IMR-90 (cell line): ENCODE measurements at regions not wholly inside any gene's neighbourhood (a gene's known extent, or its start where the extent isn't known, plus 50 kb on each side); places are given as distances from the start of the nearest gene placed in this dataset.

Experiments used
- ATAC-seq: fragments of 200-7000 bp; cut with Tn5 transposase; 2 replicates; pipeline ENCODE4 v1.9.1; 2020; ENCODE audit warnings: low read depth, mild to moderate bottlenecking, moderate library complexity
- BruUV-seq: library from RNA; stranded (reverse); fragments of 400-500 nt; replicated peaks from 2 replicates; lab custom pipeline; 2021; lab: Mats Ljungman, UMichigan
- CTCF ChIA-PET: fragments of 300-600 bp; formaldehyde crosslinking; extraction: SDS; loops from one replicate; lab custom pipeline; 2021; ENCODE audit warnings: antibody characterized with exemption; lab: Yijun Ruan, JAX
- POLR2A ChIA-PET: fragments of 300-600 bp; sonication (Branson Sonifier 250); formaldehyde crosslinking; loops from one replicate; lab custom pipeline; 2022; ENCODE audit warnings: antibody characterized with exemption; ENCODE audit not compliant: unreplicated experiment; lab: Charles Lee
- DNase-seq: peaks from one replicate; pipeline ENCODE4 v3.0.0; 2013
- H2AFZ ChIP-seq: replicated peaks from 2 replicates; pipeline ENCODE3; 2013; ENCODE audit warnings: low read length, mild to moderate bottlenecking; ENCODE audit not compliant: poor library complexity
- H2AK5ac ChIP-seq: 2 replicates; pipeline ENCODE4 v1.6.1; 2013; ENCODE audit warnings: low read depth, low read length, inconsistent platforms
- H2AK9ac ChIP-seq: replicated peaks from 2 replicates; pipeline ENCODE3; 2013; ENCODE audit warnings: mild to moderate bottlenecking, low read depth, low read length, moderate library complexity; ENCODE audit not compliant: poor library complexity
- H2BK120ac ChIP-seq: 2 replicates; pipeline ENCODE4 v1.6.1; 2013; ENCODE audit warnings: low read depth, low read length, inconsistent platforms
- H2BK15ac ChIP-seq: 3 replicates; pipeline ENCODE4 v1.6.1; 2013; ENCODE audit warnings: low read depth, low read length, inconsistent platforms
- H2BK20ac ChIP-seq: 2 replicates; pipeline ENCODE4 v1.6.1; 2013; ENCODE audit warnings: low read depth, mild to moderate bottlenecking, inconsistent platforms, low read length, moderate library complexity
- H2BK5ac ChIP-seq: 2 replicates; pipeline ENCODE4 v1.6.1; 2013; ENCODE audit warnings: mild to moderate bottlenecking, low read depth, low read length, inconsistent platforms; ENCODE audit not compliant: poor library complexity, severe bottlenecking
- H3K14ac ChIP-seq: replicated peaks from 2 replicates; pipeline ENCODE4 v1.6.1; 2013; ENCODE audit warnings: low read depth, low read length, inconsistent platforms
- H3K18ac ChIP-seq: 2 replicates; pipeline ENCODE4 v1.6.1; 2013; ENCODE audit warnings: low read depth, low read length, control low read depth
- H3K23ac ChIP-seq: 2 replicates; pipeline ENCODE4 v1.6.1; 2013; ENCODE audit warnings: low read depth, low read length, inconsistent platforms
- H3K27ac ChIP-seq: 2 replicates; pipeline ENCODE4 v1.5.1; 2013; ENCODE audit warnings: mild to moderate bottlenecking, control low read depth, low read length; ENCODE audit not compliant: insufficient read depth
- H3K27me3 ChIP-seq: 2 replicates; pipeline ENCODE4 v1.6.1; 2013; ENCODE audit warnings: low read length; ENCODE audit not compliant: control insufficient read depth, insufficient read depth
- H3K36me3 ChIP-seq: 2 replicates; pipeline ENCODE4 v1.6.1; 2013; ENCODE audit warnings: low read length, mixed read lengths; ENCODE audit not compliant: control insufficient read depth, insufficient read depth
- H3K4ac ChIP-seq: 2 replicates; pipeline ENCODE4 v1.6.1; 2013; ENCODE audit warnings: low read depth, low read length, inconsistent platforms
- H3K4me1 ChIP-seq: 2 replicates; pipeline ENCODE4 v1.6.1; 2013; ENCODE audit warnings: low read length, mixed read lengths; ENCODE audit not compliant: control insufficient read depth, insufficient read depth
- H3K4me2 ChIP-seq: 2 replicates; pipeline ENCODE4 v1.6.1; 2013; ENCODE audit warnings: low read depth, mild to moderate bottlenecking, control low read depth, low read length, moderate library complexity
- H3K4me3 ChIP-seq: 2 replicates; pipeline ENCODE4 v1.5.1; 2013; ENCODE audit warnings: low read depth, mild to moderate bottlenecking, control low read depth, low read length, moderate library complexity; ENCODE audit not compliant: insufficient read depth
- H3K56ac ChIP-seq: 2 replicates; pipeline ENCODE4 v1.6.1; 2013; ENCODE audit warnings: low read length, inconsistent platforms; ENCODE audit not compliant: insufficient read depth; ENCODE audit errors: extremely low read depth
- H3K79me1 ChIP-seq, 2 experiments: 2 replicates each; pipeline ENCODE4 v1.6.1; 2013; ENCODE audit warnings: low read length in 2 of 2, inconsistent platforms in 1 of 2, low read depth in 1 of 2
- H3K9ac ChIP-seq: 2 replicates; pipeline ENCODE4 v1.6.1; 2013; ENCODE audit warnings: low read depth, low read length, control low read depth
- H3K9me1 ChIP-seq: 2 replicates; pipeline ENCODE4 v1.6.1; 2013; ENCODE audit warnings: low read length, inconsistent platforms; ENCODE audit not compliant: insufficient read depth
- H3K9me3 ChIP-seq: 2 replicates; pipeline ENCODE4 v1.6.1; 2013; ENCODE audit warnings: low read length; ENCODE audit not compliant: control insufficient read depth, insufficient read depth
- H4K20me1 ChIP-seq: 2 replicates; pipeline ENCODE4 v1.6.1; 2013; ENCODE audit warnings: low read length, inconsistent platforms; ENCODE audit not compliant: insufficient read depth
- H4K5ac ChIP-seq: 2 replicates; pipeline ENCODE4 v1.6.1; 2013; ENCODE audit warnings: mild to moderate bottlenecking, low read depth, low read length, control low read depth
- H4K8ac ChIP-seq, 2 experiments: 2 replicates each; pipeline ENCODE4 v1.6.1; 2013; ENCODE audit warnings: low read depth in 2 of 2, low read length in 2 of 2, control low read depth in 1 of 2, inconsistent platforms in 1 of 2
- H4K91ac ChIP-seq: 2 replicates; pipeline ENCODE4 v1.6.1; 2013; ENCODE audit warnings: low read depth, low read length, inconsistent platforms; ENCODE audit not compliant: insufficient read depth
- MAZ ChIP-seq: IDR thresholded peaks from 2 replicates; pipeline ENCODE4 v1.6.1; 2012; ENCODE audit warnings: low read depth, mild to moderate bottlenecking, low read length, improper control_type of control experiment, moderate library complexity, borderline replicate concordance
- MXI1 ChIP-seq: IDR thresholded peaks from 2 replicates; pipeline ENCODE4 v1.6.1; 2012; ENCODE audit warnings: low read depth, mild to moderate bottlenecking, low read length, moderate library complexity, borderline replicate concordance
- RAD21 ChIP-seq: IDR thresholded peaks from 2 replicates; pipeline ENCODE4 v1.6.1; 2012; ENCODE audit warnings: low read length, improper control_type of control experiment
- RFX5 ChIP-seq: IDR thresholded peaks from 2 replicates; pipeline ENCODE4 v1.8.0; 2012; ENCODE audit warnings: low read depth, mild to moderate bottlenecking, low read length, moderate library complexity
- SMC3 ChIP-seq: fragments of 150-350 bp; IDR thresholded peaks from 2 replicates; pipeline ENCODE4 v1.6.1; 2016; ENCODE audit warnings: low read depth, mild to moderate bottlenecking, antibody characterized with exemption, low read length, moderate library complexity
- WGBS, 2 experiments: methylation state at CpG; one replicate each; pipeline versions ENCODE4 v1.1.5 to v1.1.7; 2013; ENCODE audit warnings: missing lambda C conversion rate in 2 of 2; ENCODE audit not compliant: insufficient read length in 1 of 2; ENCODE audit errors: extremely low coverage in 2 of 2; 5-methylcytosine and 5-hydroxymethylcytosine counted together
- dilution Hi-C: fragments of 300-500 bp; cut with HindIII; formaldehyde crosslinking; loops from one replicate; pipeline ENCODE4 v1.14.3; 2018; ENCODE audit warnings: low sequenced_read_pairs; ENCODE audit not compliant: unreplicated experiment
- in situ Hi-C: fragments of 300-500 bp; cut with MboI; formaldehyde crosslinking; loops from 3 replicates; pipeline ENCODE4 v1.14.3; 2019; ENCODE audit warnings: low sequenced_read_pairs, inconsistent platforms, mixed read lengths
- intact Hi-C: fragments of 100-400 bp; cut with micrococcal nuclease; formaldehyde crosslinking; loops from 2 replicates; pipeline ENCODE4 v1.10.0; 2022
- TF ChIP-seq, protein P1 (sequence below): fragments of 150-350 bp; IDR thresholded peaks from 2 replicates; pipeline ENCODE4 v1.6.1; 2016; ENCODE audit warnings: low read depth, mild to moderate bottlenecking, low read length, moderate library complexity, borderline replicate concordance

- Histone ChIP-seq H3K23ac (no peak overlapping the region), H2AFZ (no peak overlapping the region), H3K56ac (no peak overlapping the region), H3K4ac (no peak overlapping the region), H4K91ac (no peak overlapping the region), H2BK120ac (no peak overlapping the region), H2BK15ac (no peak overlapping the region), H3K9ac (no peak overlapping the region), H3K4me3 (no peak overlapping the region), H4K5ac (no peak overlapping the region), H3K79me1 (no peaks in the 10 kb centered on the region), H3K9me1 (no peaks in the 10 kb centered on the region), H3K14ac (no peak overlapping the region), H2AK5ac (no peak overlapping the region), H2BK20ac (no peak overlapping the region), H3K27me3 (no peaks in the 10 kb centered on the region), H2BK5ac (no peak overlapping the region), H3K18ac (no peak overlapping the region), H2AK9ac (no peak overlapping the region), H4K20me1 (no peaks in the 10 kb centered on the region), H4K8ac (no peak overlapping the region), H3K27ac (no peak overlapping the region), H3K36me3 (no peaks in the 10 kb centered on the region), H3K4me2 (no peak overlapping the region), H3K9me3 (no peaks in the 10 kb centered on the region), H3K4me1 (no peaks in the 10 kb centered on the region)
- dilution Hi-C loops (no loop called here), in situ Hi-C loops (no loop called here), intact Hi-C loops (no loop called here)
- ATAC-seq (no peak), DNase-seq (no peak)
- ChIA-PET CTCF (no interaction called here), POLR2A (no interaction called here)
- 50% methylated on average over 1 of the region's 3 CpGs; no CpG with 5 or more reads in 1 of the 2 experiments for WGBS, 2 experiments
- BruUV-seq: no TSS peak
- TF ChIP-seq MAZ (no peak), RAD21 (no peak), SMC3 (no peak), RFX5 (no peak), MXI1 (no peak)
- TF ChIP-seq, protein P1, sequence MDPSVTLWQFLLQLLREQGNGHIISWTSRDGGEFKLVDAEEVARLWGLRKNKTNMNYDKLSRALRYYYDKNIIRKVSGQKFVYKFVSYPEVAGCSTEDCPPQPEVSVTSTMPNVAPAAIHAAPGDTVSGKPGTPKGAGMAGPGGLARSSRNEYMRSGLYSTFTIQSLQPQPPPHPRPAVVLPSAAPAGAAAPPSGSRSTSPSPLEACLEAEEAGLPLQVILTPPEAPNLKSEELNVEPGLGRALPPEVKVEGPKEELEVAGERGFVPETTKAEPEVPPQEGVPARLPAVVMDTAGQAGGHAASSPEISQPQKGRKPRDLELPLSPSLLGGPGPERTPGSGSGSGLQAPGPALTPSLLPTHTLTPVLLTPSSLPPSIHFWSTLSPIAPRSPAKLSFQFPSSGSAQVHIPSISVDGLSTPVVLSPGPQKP: no peak
Observed at GRCh38 chr1:95716097-95716496, 482.1 kb downstream of the RWDD3 start.
